ENCODE measurements at regions not wholly inside any gene's neighbourhood (a gene's known extent, or its start where the extent isn't known, plus 50 kb on each side); places are given as distances from the start of the nearest gene placed in this dataset.

DNA sequence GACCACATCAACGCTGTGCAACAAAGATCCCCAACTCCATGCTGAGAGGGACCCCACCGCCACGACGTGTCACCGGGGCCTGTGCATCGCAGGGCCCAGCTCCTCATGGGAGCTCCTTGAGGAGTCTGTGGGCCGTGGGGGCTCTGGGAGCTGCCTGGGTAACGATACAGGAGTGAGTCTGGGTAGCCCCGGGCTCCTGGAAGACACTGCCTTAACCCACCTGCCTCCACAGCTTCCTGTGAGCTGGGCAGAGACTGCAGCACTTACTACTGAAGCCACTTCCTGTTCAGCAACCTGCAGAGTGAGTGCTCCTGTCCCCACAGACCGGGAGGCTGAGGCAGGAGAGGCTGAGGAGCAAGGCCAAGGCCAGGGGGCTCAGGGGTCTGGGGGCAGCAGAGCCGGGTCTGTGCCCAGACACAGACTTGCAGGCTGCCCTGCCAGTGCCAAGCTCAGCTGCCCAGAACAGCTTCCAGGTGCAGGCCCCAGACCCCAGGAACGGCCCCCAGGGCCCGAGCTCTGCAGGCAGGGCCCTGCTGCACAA, 226.7 kb downstream of the BRD1 start:
- Histone ChIP-seq H3K36me3 (ENCODE audit: control insufficient read depth, insufficient read depth, low read length) (no peaks in the 10 kb centered on the region), H3K4me3 (ENCODE audit: insufficient read depth, low read depth, low read length, poor library complexity, severe bottlenecking) (no peak overlapping the region), H3K27me3 (replicated peaks; ENCODE audit: control insufficient read depth, insufficient read depth, low read length, poor library complexity, severe bottlenecking) (no peaks in the 10 kb centered on the region), H3K27ac (ENCODE audit: insufficient read depth, low read length, poor library complexity, severe bottlenecking) (no peak overlapping the region), H3K4me1 (ENCODE audit: control insufficient read depth, insufficient read depth, low read length, poor library complexity, severe bottlenecking) (peaks cover 2% of the 10 kb centered on the region), H3K9me3 (ENCODE audit: control insufficient read depth, low read length) (no peaks in the 10 kb centered on the region)
- DNase-seq = no peak

DNA sequence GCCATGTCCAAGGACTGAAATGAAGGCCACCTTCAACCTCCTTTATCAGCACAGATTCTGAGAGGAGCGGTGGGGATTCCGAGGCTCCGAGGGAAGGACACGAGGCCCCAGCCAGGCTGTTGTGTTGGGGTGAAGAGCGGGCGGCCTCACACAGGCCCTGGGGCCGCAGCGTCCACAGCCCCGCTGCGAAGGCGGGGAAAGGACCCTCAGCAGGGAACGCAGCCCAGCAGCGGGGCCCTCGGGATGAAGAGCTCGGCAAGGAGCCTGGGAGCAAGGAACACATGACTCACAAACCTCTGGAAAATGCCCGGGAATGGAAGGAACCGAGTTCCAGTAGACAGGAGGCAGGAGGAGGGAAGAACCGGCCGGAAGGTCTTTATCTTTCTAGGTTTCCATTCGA, 227.2 kb downstream of the BRD1 start:
- no peak for DNase-seq
- Histone ChIP-seq H3K27me3 (replicated peaks; ENCODE audit: control insufficient read depth, insufficient read depth, low read length, poor library complexity, severe bottlenecking) (no peaks in the 10 kb centered on the region), H3K27ac (ENCODE audit: insufficient read depth, low read length, poor library complexity, severe bottlenecking) (no peak overlapping the region), H3K9me3 (ENCODE audit: control insufficient read depth, low read length) (no peaks in the 10 kb centered on the region), H3K4me3 (ENCODE audit: insufficient read depth, low read depth, low read length, poor library complexity, severe bottlenecking) (no peak overlapping the region), H3K4me1 (ENCODE audit: control insufficient read depth, insufficient read depth, low read length, poor library complexity, severe bottlenecking) (peaks cover 2% of the 10 kb centered on the region), H3K36me3 (ENCODE audit: control insufficient read depth, insufficient read depth, low read length) (no peaks in the 10 kb centered on the region)

DNA sequence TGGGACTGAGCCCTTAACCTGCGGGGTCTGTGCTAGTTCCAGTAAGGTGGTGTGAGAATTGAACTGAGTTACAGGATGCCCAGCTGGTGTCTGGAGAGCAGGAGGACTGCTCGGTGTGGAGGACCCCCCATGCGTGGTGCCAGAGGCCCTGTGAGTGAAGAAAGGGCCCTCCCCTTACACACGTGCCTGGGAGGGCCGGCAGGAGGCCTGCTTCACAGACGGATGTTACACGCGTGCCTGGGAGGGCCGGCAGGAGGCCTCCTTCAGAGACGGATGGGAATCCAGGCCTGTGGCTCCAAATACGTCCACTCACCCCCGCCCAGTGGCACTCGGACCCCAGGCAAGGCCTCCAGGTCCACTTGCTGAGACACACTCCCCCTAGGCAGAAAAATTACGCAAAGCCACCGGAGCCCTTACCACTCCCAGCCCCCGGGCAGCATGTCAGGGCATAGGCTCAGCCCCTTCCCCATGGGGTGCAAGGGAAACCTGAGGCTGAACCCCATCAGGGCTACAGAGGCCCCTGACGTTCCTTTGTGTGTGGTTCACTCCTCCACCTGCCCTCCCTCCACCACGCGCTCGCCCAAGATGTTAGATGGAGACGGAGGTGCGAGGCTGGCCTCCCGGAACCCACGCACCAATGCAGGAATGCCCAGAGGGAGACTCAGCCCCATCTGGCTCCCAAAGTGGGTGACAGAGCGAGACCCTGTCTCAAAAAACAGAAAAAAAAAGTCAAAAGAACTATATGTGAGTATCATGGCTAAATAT, 227.8 kb downstream of the BRD1 start:
- no peak overlapping the region for H3K4me3 ChIP-seq (ENCODE audit: insufficient read depth, low read depth, low read length, poor library complexity, severe bottlenecking)
- no peak for DNase-seq
- peaks cover 2% of the 10 kb centered on the region for H3K4me1 ChIP-seq (ENCODE audit: control insufficient read depth, insufficient read depth, low read length, poor library complexity, severe bottlenecking)
- H3K9me3 ChIP-seq (ENCODE audit: control insufficient read depth, low read length) = no peaks in the 10 kb centered on the region
- H3K27ac ChIP-seq (ENCODE audit: insufficient read depth, low read length, poor library complexity, severe bottlenecking) = no peak overlapping the region
- H3K36me3 ChIP-seq (ENCODE audit: control insufficient read depth, insufficient read depth, low read length) = no peaks in the 10 kb centered on the region
- no peaks in the 10 kb centered on the region for H3K27me3 ChIP-seq (replicated peaks; ENCODE audit: control insufficient read depth, insufficient read depth, low read length, poor library complexity, severe bottlenecking)

DNA sequence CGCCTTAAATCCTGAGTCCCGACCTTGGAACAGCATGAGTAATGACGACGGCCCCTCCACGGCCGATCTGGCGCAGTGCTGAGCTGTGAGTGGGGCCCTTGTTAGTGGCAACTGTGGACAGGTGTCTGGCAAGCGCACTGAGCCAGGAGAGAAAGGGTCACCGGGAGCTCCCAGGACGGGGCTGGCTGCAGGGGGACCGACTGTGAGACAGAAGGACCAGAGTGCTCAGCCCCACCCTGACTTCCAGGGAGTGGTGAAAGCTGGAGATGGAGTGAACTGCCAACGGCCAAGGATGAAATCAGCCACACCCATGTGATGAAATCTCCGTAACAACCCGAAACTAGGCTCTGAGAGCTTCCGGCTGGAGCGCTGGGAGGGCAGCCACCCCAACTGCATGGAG, 228.6 kb downstream of the BRD1 start:
- Histone ChIP-seq H3K4me3 (ENCODE audit: insufficient read depth, low read depth, low read length, poor library complexity, severe bottlenecking) (no peak overlapping the region), H3K27ac (ENCODE audit: insufficient read depth, low read length, poor library complexity, severe bottlenecking) (no peak overlapping the region), H3K4me1 (ENCODE audit: control insufficient read depth, insufficient read depth, low read length, poor library complexity, severe bottlenecking) (peaks cover 2% of the 10 kb centered on the region), H3K36me3 (ENCODE audit: control insufficient read depth, insufficient read depth, low read length) (no peaks in the 10 kb centered on the region), H3K27me3 (replicated peaks; ENCODE audit: control insufficient read depth, insufficient read depth, low read length, poor library complexity, severe bottlenecking) (no peaks in the 10 kb centered on the region), H3K9me3 (ENCODE audit: control insufficient read depth, low read length) (no peaks in the 10 kb centered on the region)
- DNase-seq = no peak

DNA sequence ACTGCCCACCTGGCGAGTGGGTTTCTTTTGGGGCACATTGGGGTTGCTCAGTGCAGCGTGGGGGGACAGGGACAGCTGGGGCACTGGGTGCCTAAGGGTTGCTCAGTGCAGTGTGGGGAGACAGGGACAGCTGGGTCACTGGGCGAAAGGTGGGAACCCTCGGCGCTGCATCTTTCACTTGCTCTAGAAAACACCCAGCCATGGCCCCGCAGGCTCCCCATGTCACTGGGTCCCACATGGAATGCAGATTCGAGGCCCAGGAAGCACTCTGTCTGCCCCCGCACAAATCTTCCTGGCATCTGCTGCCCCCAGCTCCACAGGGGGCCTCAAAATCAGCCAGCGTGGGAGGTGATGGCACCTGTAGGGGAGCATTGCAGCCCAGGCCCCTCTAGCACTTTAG, 229.3 kb downstream of the BRD1 start:
- no peaks in the 10 kb centered on the region for H3K36me3 ChIP-seq (ENCODE audit: control insufficient read depth, insufficient read depth, low read length)
- H3K9me3 ChIP-seq (ENCODE audit: control insufficient read depth, low read length) = no peaks in the 10 kb centered on the region
- no peaks in the 10 kb centered on the region for H3K27me3 ChIP-seq (replicated peaks; ENCODE audit: control insufficient read depth, insufficient read depth, low read length, poor library complexity, severe bottlenecking)
- H3K4me3 ChIP-seq (ENCODE audit: insufficient read depth, low read depth, low read length, poor library complexity, severe bottlenecking) = no peak overlapping the region
- DNase-seq = no peak
- H3K27ac ChIP-seq (ENCODE audit: insufficient read depth, low read length, poor library complexity, severe bottlenecking) = no peak overlapping the region
- H3K4me1 ChIP-seq (ENCODE audit: control insufficient read depth, insufficient read depth, low read length, poor library complexity, severe bottlenecking) = peaks cover 2% of the 10 kb centered on the region

DNA sequence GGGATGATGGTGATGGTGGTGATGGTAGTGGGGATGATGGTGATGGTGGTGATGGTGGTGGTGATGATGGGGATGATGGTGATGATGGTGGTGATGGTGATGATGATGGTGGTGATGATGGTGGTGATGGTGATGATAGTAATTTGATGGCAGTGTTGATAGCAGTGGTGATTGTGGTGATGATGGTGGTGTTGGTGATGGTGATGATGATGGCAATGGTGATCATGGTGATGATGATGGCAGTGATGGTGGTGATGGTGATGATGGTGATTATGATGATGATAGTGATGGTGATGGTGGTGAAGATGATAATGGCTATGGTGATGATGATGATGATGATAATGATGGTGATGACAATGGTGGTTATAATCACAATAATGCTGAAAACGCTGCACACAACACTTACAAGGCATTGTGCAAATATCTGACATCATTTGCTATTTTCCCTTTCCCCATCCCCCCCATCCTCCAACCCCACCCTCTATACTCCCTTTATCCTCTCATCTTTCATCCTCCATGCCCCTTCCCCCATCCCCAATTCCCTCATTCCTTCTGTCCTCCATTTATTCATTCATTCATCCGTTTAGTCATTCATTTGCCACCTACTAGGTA, 230.1 kb downstream of the BRD1 start:
- Histone ChIP-seq H3K27me3 (replicated peaks; ENCODE audit: control insufficient read depth, insufficient read depth, low read length, poor library complexity, severe bottlenecking) (no peaks in the 10 kb centered on the region), H3K4me1 (ENCODE audit: control insufficient read depth, insufficient read depth, low read length, poor library complexity, severe bottlenecking) (peaks cover 2% of the 10 kb centered on the region), H3K36me3 (ENCODE audit: control insufficient read depth, insufficient read depth, low read length) (no peaks in the 10 kb centered on the region), H3K27ac (ENCODE audit: insufficient read depth, low read length, poor library complexity, severe bottlenecking) (no peak overlapping the region), H3K4me3 (ENCODE audit: insufficient read depth, low read depth, low read length, poor library complexity, severe bottlenecking) (no peak overlapping the region), H3K9me3 (ENCODE audit: control insufficient read depth, low read length) (no peaks in the 10 kb centered on the region)
- no peak for DNase-seq

DNA sequence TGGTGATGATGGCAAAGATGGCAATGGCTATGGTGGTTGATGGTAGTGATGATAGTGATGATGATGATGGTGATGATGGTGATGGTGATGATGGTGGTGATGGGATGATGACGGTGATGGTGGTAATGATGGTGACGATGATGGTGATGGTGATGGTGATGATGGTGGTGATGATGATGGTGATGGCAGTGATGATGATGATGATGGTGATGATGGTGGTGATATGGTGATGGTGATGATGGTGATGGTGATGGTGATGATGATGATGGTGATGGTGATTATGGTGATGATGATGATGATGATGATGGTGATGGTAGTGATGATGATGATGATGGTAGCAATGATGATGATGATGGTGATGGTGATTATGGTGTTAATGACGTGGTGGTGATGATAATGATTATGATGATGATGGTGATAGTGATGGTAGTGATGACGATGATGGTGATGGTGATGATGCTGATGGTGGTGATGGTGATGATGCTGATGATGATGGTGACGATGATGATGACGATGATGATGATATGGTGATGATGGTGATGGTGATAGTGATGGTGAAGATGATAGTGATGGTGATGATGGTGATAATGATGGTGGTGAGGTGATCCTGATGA, 232.1 kb downstream of the BRD1 start:
- Histone ChIP-seq H3K27ac (ENCODE audit: insufficient read depth, low read length, poor library complexity, severe bottlenecking) (no peak overlapping the region), H3K9me3 (ENCODE audit: control insufficient read depth, low read length) (no peaks in the 10 kb centered on the region), H3K36me3 (ENCODE audit: control insufficient read depth, insufficient read depth, low read length) (no peaks in the 10 kb centered on the region), H3K4me3 (ENCODE audit: insufficient read depth, low read depth, low read length, poor library complexity, severe bottlenecking) (no peak overlapping the region), H3K27me3 (replicated peaks; ENCODE audit: control insufficient read depth, insufficient read depth, low read length, poor library complexity, severe bottlenecking) (no peaks in the 10 kb centered on the region), H3K4me1 (ENCODE audit: control insufficient read depth, insufficient read depth, low read length, poor library complexity, severe bottlenecking) (no peaks in the 10 kb centered on the region)
- no peak for DNase-seq

DNA sequence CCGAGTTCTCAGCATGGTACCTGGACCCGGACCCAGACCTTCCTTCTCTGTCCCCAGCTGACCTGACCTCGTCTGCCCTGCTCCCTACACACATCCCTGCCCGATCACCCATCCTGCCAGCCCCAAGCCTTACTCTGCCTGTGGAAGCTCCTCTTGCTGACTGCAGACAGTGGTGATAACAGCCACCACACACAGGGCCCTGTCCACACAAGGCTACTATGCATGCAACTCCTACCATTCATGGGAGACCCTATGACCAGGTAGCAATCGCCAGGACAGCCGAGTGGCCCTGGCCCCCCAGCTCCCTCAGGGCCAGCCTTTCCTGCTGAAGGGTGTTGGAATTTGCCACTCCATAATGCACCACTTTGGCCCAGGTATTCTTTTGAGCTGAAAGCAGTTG, 233.6 kb downstream of the BRD1 start:
- Histone ChIP-seq H3K27me3 (replicated peaks; ENCODE audit: control insufficient read depth, insufficient read depth, low read length, poor library complexity, severe bottlenecking) (no peaks in the 10 kb centered on the region), H3K4me1 (ENCODE audit: control insufficient read depth, insufficient read depth, low read length, poor library complexity, severe bottlenecking) (no peaks in the 10 kb centered on the region), H3K9me3 (ENCODE audit: control insufficient read depth, low read length) (no peaks in the 10 kb centered on the region), H3K4me3 (ENCODE audit: insufficient read depth, low read depth, low read length, poor library complexity, severe bottlenecking) (no peak overlapping the region), H3K27ac (ENCODE audit: insufficient read depth, low read length, poor library complexity, severe bottlenecking) (no peak overlapping the region), H3K36me3 (ENCODE audit: control insufficient read depth, insufficient read depth, low read length) (no peaks in the 10 kb centered on the region)
- DNase-seq = no peak

DNA sequence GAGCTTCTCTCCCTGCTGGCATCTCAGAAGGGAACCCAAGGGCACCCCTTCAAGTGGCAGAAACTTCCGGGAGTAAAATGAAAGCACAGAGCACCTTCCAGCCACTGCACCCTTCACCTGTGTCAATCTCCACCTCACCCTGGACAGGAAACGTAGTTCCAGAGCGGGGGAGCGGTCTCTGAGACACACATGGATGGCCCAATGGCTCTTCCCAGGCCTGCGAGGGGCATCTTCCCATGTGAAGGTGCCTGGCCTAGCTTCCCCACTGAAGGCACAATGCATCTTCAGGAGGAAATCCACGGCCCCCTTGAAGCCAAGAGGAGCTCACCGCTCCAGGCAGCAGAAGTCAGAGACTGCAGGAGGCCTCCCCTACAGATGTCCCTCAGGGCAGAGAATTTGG, 234.2 kb downstream of the BRD1 start:
- H3K36me3 ChIP-seq (ENCODE audit: control insufficient read depth, insufficient read depth, low read length) = no peaks in the 10 kb centered on the region
- DNase-seq = no peak
- H3K27ac ChIP-seq (ENCODE audit: insufficient read depth, low read length, poor library complexity, severe bottlenecking) = no peak overlapping the region
- no peaks in the 10 kb centered on the region for H3K9me3 ChIP-seq (ENCODE audit: control insufficient read depth, low read length)
- H3K4me1 ChIP-seq (ENCODE audit: control insufficient read depth, insufficient read depth, low read length, poor library complexity, severe bottlenecking) = no peaks in the 10 kb centered on the region
- no peaks in the 10 kb centered on the region for H3K27me3 ChIP-seq (replicated peaks; ENCODE audit: control insufficient read depth, insufficient read depth, low read length, poor library complexity, severe bottlenecking)
- no peak overlapping the region for H3K4me3 ChIP-seq (ENCODE audit: insufficient read depth, low read depth, low read length, poor library complexity, severe bottlenecking)
